DND-41 (cell line): ENCODE measurements at regions not wholly inside any gene's neighbourhood (a gene's known extent, or its start where the extent isn't known, plus 50 kb on each side); places are given as distances from the start of the nearest gene placed in this dataset.
A peak's percentile ranks its signal among the peaks of the same experiment; 100 is the strongest.

Experiments
- ATAC-seq: fragments of 200-7000 bp; cut with Tn5 transposase; 3 replicates; pipeline ENCODE4 v1.9.1; 2021; ENCODE audit warnings: low read depth; ENCODE audit not compliant: insufficient read depth
- DNase-seq: peaks from one replicate; pipeline ENCODE4 v3.0.0-alpha.2; 2020
- H2AFZ ChIP-seq: 2 replicates; pipeline ENCODE4 v1.6.0; 2012; ENCODE audit warnings: low read depth, low read length
- H3K27ac ChIP-seq: 2 replicates; pipeline ENCODE4 v1.5.1; 2012; ENCODE audit warnings: low read length, inconsistent platforms
- H3K27me3 ChIP-seq: fragments of 200-600 bp; sonication (generic); 2 replicates; pipeline ENCODE4 v1.6.0; 2012; ENCODE audit warnings: low read length, mild to moderate bottlenecking, inconsistent platforms; ENCODE audit not compliant: insufficient read depth, poor library complexity
- H3K36me3 ChIP-seq: 2 replicates; pipeline ENCODE4 v1.5.1; 2012; ENCODE audit warnings: low read length, inconsistent platforms; ENCODE audit not compliant: insufficient read depth
- H3K4me1 ChIP-seq: 2 replicates; pipeline ENCODE4 v1.5.1; 2012; ENCODE audit warnings: mild to moderate bottlenecking, low read length; ENCODE audit not compliant: insufficient read depth
- H3K4me2 ChIP-seq: 2 replicates; pipeline ENCODE4 v1.6.0; 2012; ENCODE audit warnings: mild to moderate bottlenecking, moderate library complexity, low read length, inconsistent platforms; ENCODE audit not compliant: insufficient read depth
- H3K4me3 ChIP-seq, 2 experiments: fragments of 200-600 bp in 1 of 2; shearing (Covaris generic) in 1 of 2; 2 replicates each; pipeline ENCODE4 v1.5.1; 2012 to 2016; ENCODE audit warnings: inconsistent platforms in 2 of 2, low read length in 2 of 2, mild to moderate bottlenecking in 2 of 2, low read depth in 1 of 2, moderate library complexity in 1 of 2
- H3K79me2 ChIP-seq: 2 replicates; pipeline ENCODE4 v1.6.0; 2012; ENCODE audit warnings: low read length, inconsistent platforms; ENCODE audit not compliant: insufficient read depth
- H3K9ac ChIP-seq: 2 replicates; pipeline ENCODE4 v1.6.0; 2012; ENCODE audit warnings: low read depth, mild to moderate bottlenecking, inconsistent platforms, low read length, moderate library complexity
- H3K9me3 ChIP-seq: 2 replicates; pipeline ENCODE4 v1.5.1; 2012; ENCODE audit warnings: low read length, moderate library complexity, mild to moderate bottlenecking, inconsistent platforms; ENCODE audit not compliant: insufficient read depth, severe bottlenecking
- H4K20me1 ChIP-seq: 2 replicates; pipeline ENCODE4 v1.6.0; 2012; ENCODE audit warnings: low read length; ENCODE audit not compliant: insufficient read depth
- CTCF ChIP-seq: IDR thresholded peaks from 2 replicates; pipeline ENCODE4 v1.5.1; 2012; ENCODE audit warnings: borderline replicate concordance, low read length, moderate library complexity, mild to moderate bottlenecking; ENCODE audit not compliant: poor library complexity, severe bottlenecking; ENCODE audit errors: extremely low read depth
- EZH2 ChIP-seq: IDR thresholded peaks from 3 replicates; pipeline ENCODE4 v1.6.1; 2012; ENCODE audit warnings: borderline replicate concordance, low read depth, mild to moderate bottlenecking, moderate library complexity, low read length, inconsistent platforms; ENCODE audit not compliant: severe bottlenecking

- Histone ChIP-seq H3K4me1 (peaks cover 35% of the 10 kb centered on the region), H3K36me3 (no peaks in the 10 kb centered on the region), H3K4me3 (peak overlapping the region in 1 of 2 experiments; percentile 20; a peak in 2 of 4 replicates), H3K9me3 (peaks cover 3% of the 10 kb centered on the region), H4K20me1 (no peaks in the 10 kb centered on the region), H3K9ac (peak overlapping the region; percentile 54), H3K79me2 (no peaks in the 10 kb centered on the region), H3K4me2 (peak overlapping the region; percentile 47), H3K27me3 (no peaks in the 10 kb centered on the region), H3K27ac (peak overlapping the region; percentile 85), H2AFZ (peak overlapping the region; percentile 46)
- ATAC-seq: peak; percentile 95
- peak; percentile 79 for DNase-seq
- TF ChIP-seq CTCF: no peak
- TF ChIP-seq EZH2: no peak
These were observed 1248.9 kb downstream of the SLITRK5 start for GRCh38 chr13:88919970-88920628.

- Histone ChIP-seq H2AFZ (no peak overlapping the region), H3K27ac (peak overlapping the region; percentile 11; the same call in 1 of the 2 replicates), H3K36me3 (peaks cover 7% of the 10 kb centered on the region; the same call in 1 of the 2 replicates), H3K27me3 (no peaks in the 10 kb centered on the region), H3K79me2 (no peaks in the 10 kb centered on the region), H4K20me1 (no peaks in the 10 kb centered on the region), H3K4me1 (peaks cover 20% of the 10 kb centered on the region; the same call in 1 of the 2 replicates), H3K4me3 (no peak overlapping the region), H3K4me2 (no peak overlapping the region), H3K9ac (no peak overlapping the region), H3K9me3 (peaks cover 21% of the 10 kb centered on the region)
- no peak for TF ChIP-seq CTCF
- TF ChIP-seq EZH2: no peak
- DNase-seq (no peak), ATAC-seq (no peak)
These were observed 1254.8 kb downstream of the SLITRK5 start for GRCh38 chr13:88925954-88926353.

GRCh38 chr13:88926890-88927502, 1255.8 kb downstream of the SLITRK5 start:
- Histone ChIP-seq H3K9ac (no peak overlapping the region), H3K79me2 (no peaks in the 10 kb centered on the region), H4K20me1 (no peaks in the 10 kb centered on the region), H3K36me3 (peaks cover 7% of the 10 kb centered on the region; the same call in 1 of the 2 replicates), H3K9me3 (peaks cover 21% of the 10 kb centered on the region), H2AFZ (peak overlapping the region; percentile 56; the same call in 1 of the 2 replicates), H3K4me1 (peaks cover 11% of the 10 kb centered on the region; the same call in 1 of the 2 replicates), H3K4me3 (no peak overlapping the region), H3K27me3 (no peaks in the 10 kb centered on the region), H3K4me2 (no peak overlapping the region), H3K27ac (peak overlapping the region; percentile 59; the same call in 1 of the 2 replicates)
- TF ChIP-seq EZH2 (no peak), CTCF (no peak)
- DNase-seq (no peak), ATAC-seq (peak; percentile 54; the same call in 1 of the 3 replicates)
